CD4-positive, alpha-beta memory T cell (primary cell): ENCODE measurements at regions not wholly inside any gene's neighbourhood (a gene's known extent, or its start where the extent isn't known, plus 50 kb on each side); places are given as distances from the start of the nearest gene placed in this dataset.

Experiments
- CTCF ChIA-PET: fragments of 350-600 bp; sonication (Branson Sonifier 250); formaldehyde crosslinking; loops from one replicate; lab custom pipeline; 2021; ENCODE audit warnings: inconsistent platforms; ENCODE audit not compliant: partially characterized antibody; lab: Charles Lee
- POLR2A ChIA-PET: fragments of 350-600 bp; sonication (Branson Sonifier 250); formaldehyde crosslinking; loops from one replicate; lab custom pipeline; 2021; ENCODE audit not compliant: partially characterized antibody; lab: Charles Lee
- DNase-seq, 5 donors: peaks; one replicate each; pipeline versions ENCODE4 v3.0.0 to v3.0.0-alpha.2; 2020 to 2022; ENCODE audit warnings: mixed read lengths in 1 of 5
- H3K27ac ChIP-seq: one replicate; pipeline ENCODE4 v1.7.0; 2013; ENCODE audit warnings: low read depth, low read length
- H3K27me3 ChIP-seq: 2 replicates; pipeline ENCODE4 v1.7.0; 2013; ENCODE audit warnings: mild to moderate bottlenecking, low read length, moderate library complexity; ENCODE audit not compliant: insufficient read depth
- H3K36me3 ChIP-seq: 2 replicates; pipeline ENCODE4 v1.7.0; 2013; ENCODE audit warnings: mild to moderate bottlenecking, low read length, moderate library complexity; ENCODE audit not compliant: insufficient read depth
- H3K4me1 ChIP-seq: 2 replicates; pipeline ENCODE4 v1.7.0; 2013; ENCODE audit warnings: mild to moderate bottlenecking, low read length, moderate library complexity; ENCODE audit not compliant: insufficient read depth
- H3K4me3 ChIP-seq, 2 donors: one replicate each; pipeline ENCODE4 v1.7.0; 2013; ENCODE audit warnings: low read length in 2 of 2, mild to moderate bottlenecking in 1 of 2
- H3K9me3 ChIP-seq, 2 donors: one replicate each; pipeline ENCODE4 v1.7.0; 2013; ENCODE audit warnings: low read length in 2 of 2, control low read depth in 1 of 2; ENCODE audit not compliant: control insufficient read depth in 1 of 2
- H3K27ac Mint-ChIP-seq, 7 donors: one replicate each; pipeline ENCODE4 v1.8.0; 2020 to 2021; ENCODE audit warnings: mixed read lengths in 7 of 7, mild to moderate bottlenecking in 6 of 7, inconsistent platforms in 3 of 7, moderate library complexity in 3 of 7
- H3K27me3 Mint-ChIP-seq, 2 donors: one replicate each; pipeline ENCODE4 v1.8.0; 2020 to 2021; ENCODE audit warnings: mixed read lengths in 2 of 2
- H3K36me3 Mint-ChIP-seq, 2 donors: one replicate each; pipeline ENCODE4 v1.8.0; 2020 to 2021; ENCODE audit warnings: mixed read lengths in 2 of 2, inconsistent platforms in 1 of 2, mild to moderate bottlenecking in 1 of 2
- H3K4me1 Mint-ChIP-seq, 4 donors: one replicate each; pipeline ENCODE4 v1.8.0; 2020 to 2021; ENCODE audit warnings: mixed read lengths in 4 of 4, mild to moderate bottlenecking in 1 of 4
- H3K4me3 Mint-ChIP-seq, 8 donors: one replicate each; pipeline ENCODE4 v1.8.0; 2020 to 2021; ENCODE audit warnings: mixed read lengths in 8 of 8, mild to moderate bottlenecking in 7 of 8, moderate library complexity in 6 of 8, inconsistent platforms in 3 of 8
- H3K9me3 Mint-ChIP-seq, 8 donors: one replicate each; pipeline ENCODE4 v1.8.0; 2020 to 2021; ENCODE audit warnings: mixed read lengths in 8 of 8, mild to moderate bottlenecking in 5 of 8, inconsistent platforms in 3 of 8, moderate library complexity in 1 of 8
- intact Hi-C: fragments of 100-400 bp; cut with micrococcal nuclease; formaldehyde crosslinking; loops from one replicate; pipeline ENCODE4 v1.15.1; 2023

GRCh38 chr10:120685136-120685535 is 166.0 kb upstream of the WDR11 start:
- ChIA-PET CTCF (no interaction called here), POLR2A (no interaction called here)
- no peak overlapping the region for H3K4me3 ChIP-seq
- no peak overlapping the region for H3K27ac Mint-ChIP-seq
- H3K27me3 ChIP-seq, result no peaks in the 10 kb centered on the region
- no peaks in the 10 kb centered on the region for H3K36me3 Mint-ChIP-seq
- H3K4me1 Mint-ChIP-seq, result peaks cover 0 to under 1% (median 0%) of the 10 kb centered on the region in 4 donors
- no peaks in the 10 kb centered on the region for H3K4me1 ChIP-seq
- DNase-seq, result no peak
- no peak overlapping the region for H3K4me3 Mint-ChIP-seq
- H3K9me3 Mint-ChIP-seq, result no peaks in the 10 kb centered on the region
- H3K27me3 Mint-ChIP-seq, result peaks cover 0 to 4% of the 10 kb centered on the region in 2 donors
- H3K27ac ChIP-seq, result no peak overlapping the region
- H3K9me3 ChIP-seq, result no peaks in the 10 kb centered on the region
- intact Hi-C loops, result no loop called here
- no peaks in the 10 kb centered on the region for H3K36me3 ChIP-seq

GRCh38 chr10:120688928-120689327 is 162.2 kb upstream of the WDR11 start:
- Histone ChIP-seq H3K9me3 (no peaks in the 10 kb centered on the region), H3K27ac (no peak overlapping the region), H3K36me3 (no peaks in the 10 kb centered on the region), H3K4me1 (peaks cover 5% of the 10 kb centered on the region), H3K4me3 (no peak overlapping the region), H3K27me3 (no peaks in the 10 kb centered on the region)
- Mint-ChIP-seq H3K4me1 (peaks cover 5 to 9% (median 8%) of the 10 kb centered on the region in 4 donors), H3K4me3 (no peak overlapping the region), H3K9me3 (peaks cover 0 to 3% (median 0%) of the 10 kb centered on the region in 8 donors), H3K36me3 (no peaks in the 10 kb centered on the region), H3K27me3 (peaks cover 0 to 3% of the 10 kb centered on the region in 2 donors), H3K27ac (no peak overlapping the region)
- intact Hi-C loops, result no loop called here
- no peak for DNase-seq
- ChIA-PET CTCF (no interaction called here), POLR2A (no interaction called here)

GRCh38 chr10:120689777-120690529 is 161.2 kb upstream of the WDR11 start:
- Mint-ChIP-seq H3K27ac (peak overlapping the region in 1 of 7 donors; percentile 61), H3K27me3 (peaks cover 0 to 3% of the 10 kb centered on the region in 2 donors), H3K4me3 (no peak overlapping the region), H3K9me3 (peaks cover 0 to 3% (median under 1%) of the 10 kb centered on the region in 8 donors), H3K36me3 (no peaks in the 10 kb centered on the region), H3K4me1 (peaks cover 5 to 9% (median 8%) of the 10 kb centered on the region in 4 donors)
- H3K36me3 ChIP-seq, result no peaks in the 10 kb centered on the region
- no peak overlapping the region for H3K27ac ChIP-seq
- POLR2A ChIA-PET, result no interaction called here
- intact Hi-C loops, result no loop called here
- H3K4me1 ChIP-seq, result peaks cover 5% of the 10 kb centered on the region
- no peaks in the 10 kb centered on the region for H3K9me3 ChIP-seq
- no peaks in the 10 kb centered on the region for H3K27me3 ChIP-seq
- no peak overlapping the region for H3K4me3 ChIP-seq
- no peak for DNase-seq
- CTCF ChIA-PET, result no interaction called here

GRCh38 chr10:120691625-120692024 is 159.5 kb upstream of the WDR11 start:
- no peak overlapping the region for H3K27ac ChIP-seq
- Mint-ChIP-seq H3K27ac (no peak overlapping the region), H3K27me3 (peaks cover 0 to 3% of the 10 kb centered on the region in 2 donors), H3K4me3 (peak overlapping the region in 6 of 8 donors; percentile 14 to 55 (median 18)), H3K4me1 (peaks cover 5 to 9% (median 8%) of the 10 kb centered on the region in 4 donors), H3K36me3 (no peaks in the 10 kb centered on the region), H3K9me3 (peaks cover 0 to 9% (median 3%) of the 10 kb centered on the region in 8 donors)
- peaks cover 5% of the 10 kb centered on the region for H3K4me1 ChIP-seq
- ChIA-PET CTCF (no interaction called here), POLR2A (no interaction called here)
- H3K27me3 ChIP-seq, result no peaks in the 10 kb centered on the region
- intact Hi-C loops, result no loop called here
- no peaks in the 10 kb centered on the region for H3K9me3 ChIP-seq
- no peak overlapping the region for H3K4me3 ChIP-seq
- no peaks in the 10 kb centered on the region for H3K36me3 ChIP-seq
- no peak for DNase-seq

GRCh38 chr10:120700426-120700825 is 150.7 kb upstream of the WDR11 start:
- H3K9me3 ChIP-seq, result no peaks in the 10 kb centered on the region
- Mint-ChIP-seq H3K4me1 (no peaks in the 10 kb centered on the region), H3K9me3 (peaks cover 4 to 37% (median 24%) of the 10 kb centered on the region in 8 donors), H3K27me3 (no peaks in the 10 kb centered on the region), H3K27ac (no peak overlapping the region), H3K36me3 (no peaks in the 10 kb centered on the region), H3K4me3 (no peak overlapping the region)
- ChIA-PET CTCF (no interaction called here), POLR2A (no interaction called here)
- intact Hi-C loops, result no loop called here
- H3K4me3 ChIP-seq, result no peak overlapping the region
- no peaks in the 10 kb centered on the region for H3K36me3 ChIP-seq
- H3K4me1 ChIP-seq, result no peaks in the 10 kb centered on the region
- DNase-seq, result no peak
- H3K27ac ChIP-seq, result no peak overlapping the region
- no peaks in the 10 kb centered on the region for H3K27me3 ChIP-seq

- no peaks in the 10 kb centered on the region for H3K27me3 ChIP-seq
- POLR2A ChIA-PET, result no interaction called here
- CTCF ChIA-PET, result no interaction called here
- H3K4me1 ChIP-seq, result no peaks in the 10 kb centered on the region
- no peaks in the 10 kb centered on the region for H3K27me3 Mint-ChIP-seq
- intact Hi-C loops, result no loop called here
- H3K36me3 Mint-ChIP-seq, result no peaks in the 10 kb centered on the region
- no peak for DNase-seq
- no peaks in the 10 kb centered on the region for H3K36me3 ChIP-seq
- H3K9me3 Mint-ChIP-seq, result peaks cover 4 to 36% (median 24%) of the 10 kb centered on the region in 8 donors
- no peaks in the 10 kb centered on the region for H3K9me3 ChIP-seq
- H3K4me3 Mint-ChIP-seq, result no peak overlapping the region
- H3K4me1 Mint-ChIP-seq, result no peaks in the 10 kb centered on the region
- H3K27ac ChIP-seq, result no peak overlapping the region
- no peak overlapping the region for H3K4me3 ChIP-seq
- H3K27ac Mint-ChIP-seq, result no peak overlapping the region
Measured at GRCh38 chr10:120701381-120701780, 149.8 kb upstream of the WDR11 start.

- no peaks in the 10 kb centered on the region for H3K4me1 ChIP-seq
- ChIA-PET CTCF (no interaction called here), POLR2A (no interaction called here)
- intact Hi-C loops, result no loop called here
- H3K4me3 ChIP-seq, result no peak overlapping the region
- Mint-ChIP-seq H3K27ac (peak overlapping the region in 1 of 7 donors; percentile 3), H3K4me1 (no peaks in the 10 kb centered on the region), H3K27me3 (no peaks in the 10 kb centered on the region), H3K4me3 (no peak overlapping the region), H3K36me3 (no peaks in the 10 kb centered on the region), H3K9me3 (peaks cover 3 to 30% (median 22%) of the 10 kb centered on the region in 8 donors)
- no peak overlapping the region for H3K27ac ChIP-seq
- DNase-seq, result no peak
- H3K27me3 ChIP-seq, result no peaks in the 10 kb centered on the region
- no peaks in the 10 kb centered on the region for H3K9me3 ChIP-seq
- H3K36me3 ChIP-seq, result no peaks in the 10 kb centered on the region
Measured at GRCh38 chr10:120702032-120702431, 149.1 kb upstream of the WDR11 start.
